Type B pancreatic cell (in vitro differentiated cells): ENCODE measurements at regions not wholly inside any gene's neighbourhood (a gene's known extent, or its start where the extent isn't known, plus 50 kb on each side); places are given as distances from the start of the nearest gene placed in this dataset.
A peak's percentile ranks its signal among the peaks of the same experiment; 100 is the strongest.

Source experiments
- DNase-seq: peaks from one replicate; pipeline ENCODE4 v3.0.0; 2021; ENCODE audit warnings: mixed read lengths; ENCODE audit not compliant: unreplicated experiment; ENCODE audit errors: extremely low spot score
- H3K27ac Mint-ChIP-seq: 2 replicates; pipeline ENCODE4 v1.8.0; 2021; ENCODE audit warnings: mild to moderate bottlenecking, mixed read lengths
- H3K27me3 Mint-ChIP-seq: 2 replicates; pipeline ENCODE4 v1.8.0; 2021; ENCODE audit warnings: mixed read lengths
- H3K36me3 Mint-ChIP-seq: 2 replicates; pipeline ENCODE4 v1.8.0; 2021; ENCODE audit warnings: mixed read lengths
- H3K4me1 Mint-ChIP-seq: one replicate; pipeline ENCODE4 v1.8.0; 2021; ENCODE audit warnings: mixed read lengths; ENCODE audit not compliant: unreplicated experiment
- H3K4me3 Mint-ChIP-seq: 2 replicates; pipeline ENCODE4 v1.8.0; 2021; ENCODE audit warnings: mild to moderate bottlenecking, mixed read lengths
- H3K9me3 Mint-ChIP-seq: 2 replicates; pipeline ENCODE4 v1.8.0; 2021; ENCODE audit warnings: mixed read lengths
- TF ChIP-seq, protein P1 (sequence below): fragments of 200-600 bp; sonication (generic); conservative IDR thresholded peaks from 2 replicates; pipeline ENCODE4 v1.5.0; 2021; ENCODE audit warnings: antibody characterized with exemption, mild to moderate bottlenecking

DNA sequence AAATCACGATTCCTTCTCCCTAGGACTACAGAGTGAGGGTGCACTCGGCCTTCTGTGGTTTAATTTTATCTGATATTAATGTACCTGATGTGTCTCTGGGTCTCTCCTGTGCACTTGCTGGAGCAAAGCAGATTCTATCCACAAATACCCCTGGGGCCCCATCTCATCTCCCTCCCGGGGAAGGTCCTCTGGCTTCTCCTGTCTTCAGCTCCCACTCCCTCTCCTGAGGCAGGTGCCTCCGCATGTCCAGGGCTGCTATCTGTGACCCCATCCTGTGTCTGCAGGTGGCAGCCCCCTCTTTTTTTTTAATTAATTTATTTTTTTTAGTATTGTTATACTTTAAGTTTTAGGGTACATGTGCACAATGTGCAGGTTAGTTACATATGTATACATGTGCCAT is 558.7 kb downstream of the BRD1 start:
- Mint-ChIP-seq H3K27me3 (peaks cover 54% of the 10 kb centered on the region), H3K4me3 (no peak overlapping the region), H3K36me3 (no peaks in the 10 kb centered on the region), H3K9me3 (no peaks in the 10 kb centered on the region), H3K27ac (no peak overlapping the region), H3K4me1 (no peaks in the 10 kb centered on the region)
- DNase-seq = peak; percentile 11
- TF ChIP-seq, protein P1, sequence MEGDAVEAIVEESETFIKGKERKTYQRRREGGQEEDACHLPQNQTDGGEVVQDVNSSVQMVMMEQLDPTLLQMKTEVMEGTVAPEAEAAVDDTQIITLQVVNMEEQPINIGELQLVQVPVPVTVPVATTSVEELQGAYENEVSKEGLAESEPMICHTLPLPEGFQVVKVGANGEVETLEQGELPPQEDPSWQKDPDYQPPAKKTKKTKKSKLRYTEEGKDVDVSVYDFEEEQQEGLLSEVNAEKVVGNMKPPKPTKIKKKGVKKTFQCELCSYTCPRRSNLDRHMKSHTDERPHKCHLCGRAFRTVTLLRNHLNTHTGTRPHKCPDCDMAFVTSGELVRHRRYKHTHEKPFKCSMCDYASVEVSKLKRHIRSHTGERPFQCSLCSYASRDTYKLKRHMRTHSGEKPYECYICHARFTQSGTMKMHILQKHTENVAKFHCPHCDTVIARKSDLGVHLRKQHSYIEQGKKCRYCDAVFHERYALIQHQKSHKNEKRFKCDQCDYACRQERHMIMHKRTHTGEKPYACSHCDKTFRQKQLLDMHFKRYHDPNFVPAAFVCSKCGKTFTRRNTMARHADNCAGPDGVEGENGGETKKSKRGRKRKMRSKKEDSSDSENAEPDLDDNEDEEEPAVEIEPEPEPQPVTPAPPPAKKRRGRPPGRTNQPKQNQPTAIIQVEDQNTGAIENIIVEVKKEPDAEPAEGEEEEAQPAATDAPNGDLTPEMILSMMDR = no peak

GRCh38 chr22:49267996-49268395 is 559.7 kb downstream of the BRD1 start:
- no peaks in the 10 kb centered on the region for H3K4me1 Mint-ChIP-seq
- no peaks in the 10 kb centered on the region for H3K36me3 Mint-ChIP-seq
- TF ChIP-seq, protein P1 = no peak
- H3K27me3 Mint-ChIP-seq = peaks cover 54% of the 10 kb centered on the region
- H3K4me3 Mint-ChIP-seq = no peak overlapping the region
- H3K9me3 Mint-ChIP-seq = no peaks in the 10 kb centered on the region
- peak; percentile 15 for DNase-seq
- peak overlapping the region; percentile 10 for H3K27ac Mint-ChIP-seq

DNA sequence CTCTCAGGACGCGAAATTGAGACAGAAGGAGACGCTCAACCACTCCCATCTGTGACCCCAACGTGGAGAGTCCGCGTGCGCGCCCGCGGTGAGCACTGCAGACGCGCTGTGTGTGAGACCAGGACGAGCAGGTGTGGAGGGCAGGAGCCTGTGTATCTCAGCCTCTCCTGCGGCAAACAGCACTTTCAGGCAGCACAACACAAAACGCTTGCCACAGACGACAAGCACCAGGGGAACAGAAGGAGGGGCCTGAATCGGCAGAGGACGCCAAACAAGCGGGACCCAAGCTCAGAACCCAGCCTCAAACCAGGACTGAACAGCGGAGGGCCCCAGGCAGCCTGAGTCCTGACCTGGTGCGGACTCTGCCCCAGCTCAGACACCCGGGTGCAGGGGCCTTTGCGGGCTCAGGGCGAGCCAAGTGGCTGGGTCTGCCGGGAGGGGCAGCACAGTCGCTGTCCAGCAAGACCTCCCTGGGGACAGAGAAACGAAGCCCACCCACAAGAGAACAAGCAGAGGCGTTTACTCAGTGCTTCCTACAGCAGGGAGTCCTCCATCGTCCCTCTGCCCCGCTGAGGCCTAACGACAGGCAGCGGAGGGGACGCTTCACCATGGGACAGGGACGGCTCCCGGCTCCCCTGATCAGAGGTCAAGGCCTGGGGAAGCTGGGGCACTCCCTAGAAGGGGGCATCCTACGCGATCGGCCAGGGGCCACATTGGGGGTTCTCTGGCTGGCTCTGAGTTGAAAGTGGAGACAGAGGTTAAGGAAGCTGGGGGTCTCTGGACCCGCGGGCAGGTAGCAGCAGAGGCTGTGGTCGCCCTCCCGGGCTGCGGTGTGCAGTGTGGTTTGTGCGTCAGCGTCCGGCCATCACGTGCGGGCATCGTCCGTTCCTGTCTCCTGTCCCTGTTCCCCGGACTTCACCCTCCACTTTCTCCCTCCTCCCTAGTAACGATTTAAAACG is 560.8 kb downstream of the BRD1 start:
- TF ChIP-seq, protein P1 = no peak
- Mint-ChIP-seq H3K9me3 (no peaks in the 10 kb centered on the region), H3K27me3 (peaks cover 48% of the 10 kb centered on the region), H3K27ac (no peak overlapping the region), H3K4me1 (no peaks in the 10 kb centered on the region), H3K4me3 (no peak overlapping the region), H3K36me3 (no peaks in the 10 kb centered on the region)
- DNase-seq = peak; percentile 67

- TF ChIP-seq, protein P1 = no peak
- Mint-ChIP-seq H3K9me3 (no peaks in the 10 kb centered on the region), H3K27ac (no peak overlapping the region), H3K36me3 (no peaks in the 10 kb centered on the region), H3K4me1 (no peaks in the 10 kb centered on the region), H3K27me3 (peaks cover 41% of the 10 kb centered on the region), H3K4me3 (no peak overlapping the region)
- peak; percentile 54 for DNase-seq
Observed at GRCh38 chr22:49264696-49265095, 563.0 kb downstream of the BRD1 start.

- H3K27ac Mint-ChIP-seq = no peak overlapping the region
- DNase-seq = peak; percentile 18
- no peak overlapping the region for H3K4me3 Mint-ChIP-seq
- TF ChIP-seq, protein P1 = no peak
- H3K36me3 Mint-ChIP-seq = no peaks in the 10 kb centered on the region
- H3K9me3 Mint-ChIP-seq = no peaks in the 10 kb centered on the region
- H3K4me1 Mint-ChIP-seq = no peaks in the 10 kb centered on the region
- H3K27me3 Mint-ChIP-seq = peaks cover 40% of the 10 kb centered on the region
Observed at GRCh38 chr22:49263101-49263500, 564.6 kb downstream of the BRD1 start.
